Amniotic stem cell (primary cell): ENCODE measurements at regions not wholly inside any gene's neighbourhood (a gene's known extent, or its start where the extent isn't known, plus 50 kb on each side); places are given as distances from the start of the nearest gene placed in this dataset.
"Not testable (repeated sequence)": the region's sequence is repeated elsewhere in the genome, so short reads cannot be mapped to it uniquely, and the experiment has no call there.

Experiments
- DNase-seq: peaks from one replicate; lab custom pipeline; 2025; lab: John Stamatoyannopoulos, UW

- DNase-seq, result no peak
Measured at GRCh38 chr2:132272713-132273112, 111.0 kb upstream of the ANKRD30BL start.

GRCh38 chr2:132273585-132273984 lies 111.8 kb upstream of the ANKRD30BL start:
- DNase-seq, result not testable (repeated sequence)

DNA sequence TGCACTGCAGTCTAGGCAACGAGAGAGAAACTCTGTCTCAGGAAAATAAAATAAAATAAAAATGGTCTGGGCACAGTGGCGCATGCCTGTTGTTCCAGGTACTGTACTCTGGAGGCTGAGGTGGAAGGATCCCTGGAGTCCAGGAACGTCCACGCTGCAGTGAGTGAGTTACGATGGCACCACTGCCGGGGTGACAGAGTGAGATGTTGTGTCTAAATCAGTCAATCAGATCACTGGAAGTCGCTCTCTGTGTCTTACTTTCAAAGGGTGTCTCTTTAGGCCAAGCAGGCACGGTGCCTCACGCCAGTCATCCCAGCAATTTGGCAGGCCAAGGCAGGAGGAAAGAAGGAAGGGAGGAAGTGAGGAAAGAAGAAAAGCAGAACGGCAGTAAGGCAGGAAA lies 112.2 kb upstream of the ANKRD30BL start:
- DNase-seq, result no peak

DNA sequence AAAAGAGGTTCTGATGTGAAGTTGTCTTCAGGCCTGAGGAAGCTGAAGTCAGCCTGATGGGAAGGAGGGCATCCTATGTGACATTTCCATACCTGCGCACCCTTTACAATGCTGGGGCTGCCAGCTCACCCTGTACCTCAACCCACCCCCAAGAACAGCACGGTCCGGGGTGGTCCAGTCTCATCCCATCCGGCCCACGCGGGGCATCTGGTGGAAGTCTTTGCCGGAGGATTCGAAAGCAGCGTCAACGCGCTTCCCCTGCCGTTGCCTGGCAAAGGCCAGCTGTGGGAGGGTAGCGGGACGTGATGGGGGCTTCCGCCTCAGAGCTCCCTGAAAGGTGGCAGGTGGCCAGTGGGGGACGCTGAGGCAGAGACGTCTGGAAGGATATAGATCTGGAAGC lies 113.6 kb upstream of the ANKRD30BL start:
- DNase-seq, result no peak

- no peak for DNase-seq
Measured at GRCh38 chr2:132276571-132276981, 114.8 kb upstream of the ANKRD30BL start.

GRCh38 chr2:132278267-132278666 lies 116.5 kb upstream of the ANKRD30BL start:
- DNase-seq, result no peak

DNA sequence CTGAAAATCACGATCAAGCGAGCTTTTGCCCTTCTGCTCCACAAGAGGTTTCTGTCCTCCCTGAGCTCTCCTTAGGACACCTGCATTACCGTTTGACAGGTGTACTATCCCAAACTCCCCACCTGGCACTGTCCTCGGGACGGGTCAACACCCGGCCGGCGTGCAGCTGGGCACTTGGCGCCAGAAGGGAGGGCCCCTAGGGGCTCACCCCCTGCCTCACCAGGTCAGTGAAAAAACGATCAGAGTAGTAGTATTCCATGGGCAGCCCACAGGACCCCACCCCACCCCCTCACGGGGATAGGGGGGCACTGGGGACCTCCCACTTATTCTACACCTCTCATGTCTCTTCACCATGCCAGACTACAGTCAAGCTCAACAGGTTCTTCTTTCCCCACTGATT lies 117.6 kb upstream of the ANKRD30BL start:
- no peak for DNase-seq

DNA sequence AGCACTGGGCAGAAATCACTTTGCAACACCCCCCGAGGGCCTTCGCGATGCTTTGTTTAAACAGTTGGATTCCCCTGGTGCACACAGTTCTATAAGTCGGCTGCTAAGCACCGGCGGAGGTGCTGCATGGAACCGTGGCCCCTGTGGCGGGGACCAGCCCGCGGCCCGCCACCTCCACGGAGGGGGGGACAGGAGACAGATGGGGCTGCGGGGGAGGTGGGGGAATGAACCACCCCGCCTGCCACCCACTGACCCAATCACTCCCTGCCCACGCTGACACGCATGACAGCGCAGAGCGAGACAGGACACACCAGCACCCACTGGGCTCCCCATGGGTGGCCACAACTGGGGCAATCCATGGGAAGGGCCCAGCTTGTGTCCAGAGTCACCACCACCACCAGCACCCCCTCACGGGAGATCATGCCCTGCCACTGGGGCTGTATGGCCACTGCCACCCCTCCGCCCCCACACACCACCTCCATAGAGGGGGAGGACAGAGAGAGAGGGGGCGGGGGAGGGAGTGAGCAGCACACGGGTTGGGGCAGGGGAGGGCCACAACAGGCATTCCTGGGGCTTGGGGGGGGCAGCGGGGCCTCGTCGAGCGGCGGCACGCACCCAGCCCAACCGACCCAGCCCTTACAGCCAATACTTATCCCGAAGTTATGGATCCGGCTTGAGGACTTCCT lies 118.3 kb upstream of the ANKRD30BL start:
- DNase-seq, result no peak

DNA sequence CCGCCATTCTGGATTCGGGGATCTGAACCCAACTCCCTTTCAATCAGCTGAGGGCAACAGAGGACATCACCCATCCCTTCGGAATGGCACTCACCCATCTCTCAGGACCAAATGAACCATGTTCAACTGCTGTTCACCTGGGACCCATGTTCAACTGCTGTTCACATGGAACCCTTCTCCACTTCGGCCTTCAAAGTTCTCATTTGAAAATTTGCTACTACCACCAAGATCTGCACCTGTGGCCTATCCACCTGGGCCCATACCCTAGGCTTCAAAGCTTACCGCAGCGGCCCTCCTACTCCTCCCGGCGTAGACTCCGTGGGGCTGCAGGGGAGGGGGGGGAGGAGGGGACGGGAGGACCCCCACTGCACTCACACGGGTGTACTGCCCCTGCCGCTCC lies 119.2 kb upstream of the ANKRD30BL start:
- DNase-seq, result no peak

DNA sequence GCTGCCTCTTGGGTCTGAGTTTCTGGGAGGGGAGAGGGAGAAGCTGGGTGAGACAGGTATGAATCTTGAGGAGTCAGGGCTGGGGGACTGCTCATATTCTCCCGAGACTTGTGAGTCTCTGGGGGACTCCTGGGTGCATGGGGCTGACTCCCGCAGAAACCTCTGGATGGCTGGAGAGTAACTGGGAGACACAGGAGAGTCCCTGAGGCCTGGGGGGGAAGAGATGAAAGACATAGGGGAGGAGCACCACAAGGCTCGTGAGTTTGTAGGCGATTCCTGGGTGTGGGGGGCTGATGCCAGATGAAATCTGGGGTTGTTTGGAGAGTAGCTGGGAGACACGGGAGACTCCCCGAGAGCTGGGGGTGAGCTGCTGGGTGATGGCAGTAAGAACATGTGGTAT lies 120.4 kb upstream of the ANKRD30BL start:
- not testable (repeated sequence) for DNase-seq

GRCh38 chr2:132282911-132283310 lies 121.2 kb upstream of the ANKRD30BL start:
- no peak for DNase-seq

DNA sequence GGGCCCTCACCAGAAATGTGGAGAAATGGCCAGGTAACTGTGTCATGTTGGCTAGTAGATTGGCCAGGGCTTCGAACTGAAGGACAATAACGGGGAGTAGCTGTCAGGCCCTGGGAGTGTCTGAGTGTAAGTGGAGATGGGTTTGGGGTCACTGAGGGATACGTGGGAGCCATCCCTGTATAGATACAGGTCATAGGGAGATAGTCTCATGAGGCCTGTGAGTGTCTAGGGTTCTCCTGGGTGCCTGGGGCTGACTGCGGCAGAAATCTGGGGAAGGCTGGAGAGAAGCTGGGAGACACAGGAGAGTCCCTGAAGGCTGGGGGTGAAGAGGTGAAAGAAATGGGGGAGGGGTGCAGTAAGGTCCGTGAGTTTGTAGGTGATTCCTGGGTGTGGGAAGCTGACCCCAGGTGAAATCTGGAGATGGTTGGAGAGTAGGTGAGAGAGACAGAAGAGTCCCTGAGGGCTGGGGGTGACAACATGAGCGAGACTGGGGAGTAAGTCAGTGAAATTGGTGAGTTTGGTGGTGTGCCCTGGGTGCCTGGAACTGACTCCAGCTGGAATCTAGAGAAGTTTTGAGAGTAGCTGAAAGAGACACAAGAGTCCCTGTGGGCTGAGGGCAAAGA lies 124.6 kb upstream of the ANKRD30BL start:
- DNase-seq, result not testable (repeated sequence)

- not testable (repeated sequence) for DNase-seq
Measured at GRCh38 chr2:132287910-132288309, 126.2 kb upstream of the ANKRD30BL start.

- not testable (repeated sequence) for DNase-seq
Measured at GRCh38 chr2:132289138-132289537, 127.4 kb upstream of the ANKRD30BL start.

GRCh38 chr2:132289812-132290211 lies 126.8 kb upstream of the GPR39 start:
- not testable (repeated sequence) for DNase-seq

- not testable (repeated sequence) for DNase-seq
Measured at GRCh38 chr2:132300592-132301378, 115.8 kb upstream of the GPR39 start.

DNA sequence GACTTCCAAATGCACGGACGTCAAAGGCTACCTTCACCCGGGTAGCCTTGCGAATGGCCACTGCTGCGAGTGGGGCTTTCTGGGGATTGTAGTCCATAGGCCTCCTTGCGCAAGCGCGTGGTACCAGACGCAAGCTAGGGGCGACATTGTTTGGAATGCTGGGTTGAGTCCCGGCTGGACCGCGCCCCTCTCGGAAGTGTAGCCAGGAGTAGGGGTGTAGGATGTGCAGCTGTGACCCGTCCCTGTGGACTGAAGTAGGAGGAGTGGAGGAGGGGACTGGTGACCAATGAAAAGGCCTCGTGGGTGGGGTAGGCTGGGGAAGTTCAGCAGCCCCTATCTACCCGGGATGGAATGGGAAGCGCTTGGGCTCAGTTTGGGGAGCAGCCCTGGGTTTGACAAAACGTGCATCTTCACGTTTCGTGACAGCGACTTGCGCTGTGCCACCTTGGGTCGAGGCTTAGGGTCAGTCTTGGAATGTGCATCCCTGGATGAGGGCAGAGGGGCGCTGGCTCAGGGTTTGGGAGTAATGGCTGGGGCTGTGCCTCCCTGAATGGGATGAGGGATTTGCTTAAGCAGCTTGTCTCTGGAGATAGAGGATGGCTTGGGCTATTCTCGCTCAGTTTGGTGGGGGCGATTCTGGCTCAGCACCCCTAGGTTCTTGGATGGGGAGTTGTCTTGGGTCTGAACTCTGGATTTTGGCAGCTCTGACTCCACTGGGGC lies 111.8 kb upstream of the GPR39 start:
- DNase-seq, result not testable (repeated sequence)

DNA sequence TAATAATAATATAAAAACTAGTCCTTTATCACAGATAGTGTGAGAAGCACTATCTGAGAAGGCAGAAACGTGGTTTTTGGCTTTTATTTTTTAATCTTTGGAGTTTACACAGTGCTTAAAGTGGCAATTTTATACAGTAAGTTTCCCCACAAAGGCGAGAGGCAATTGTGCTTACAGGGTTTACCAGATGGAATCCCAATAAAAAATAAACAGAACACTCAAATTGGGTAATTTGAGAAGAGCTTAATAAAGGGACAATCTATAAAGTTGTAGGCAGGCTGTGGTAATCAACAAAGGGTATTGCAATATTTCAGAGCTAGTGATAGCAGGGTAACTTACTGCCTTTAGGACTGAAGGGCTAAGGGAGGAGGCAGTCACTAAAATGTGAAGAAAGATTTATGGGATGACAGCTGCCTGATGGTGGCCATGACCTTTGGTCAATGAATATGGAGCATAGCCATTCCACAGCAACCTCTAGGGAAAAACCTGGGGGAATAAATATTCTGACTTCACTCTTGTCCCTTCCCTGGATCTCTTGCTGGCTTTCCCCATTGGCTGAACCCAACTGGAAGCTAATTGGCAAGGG lies 108.9 kb upstream of the GPR39 start:
- DNase-seq, result not testable (repeated sequence)

DNA sequence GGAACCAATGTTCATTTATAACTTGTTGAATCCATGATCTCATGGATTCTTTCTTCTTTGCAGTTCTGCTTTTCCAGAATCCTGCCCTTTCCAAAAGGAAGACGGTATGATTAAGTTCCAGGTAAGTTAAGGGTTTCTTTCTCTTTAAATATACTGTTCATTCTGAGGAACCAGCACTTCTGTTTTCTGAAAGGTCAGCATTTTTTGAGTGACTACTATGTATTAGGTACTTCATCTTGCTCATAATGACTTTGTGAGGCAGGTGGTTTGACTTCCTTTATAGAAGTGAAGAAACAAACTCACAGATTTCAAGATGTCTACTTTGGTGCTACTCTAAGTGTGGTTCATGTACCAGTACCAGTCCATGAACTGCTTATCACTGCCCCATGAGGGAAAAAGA lies 107.4 kb upstream of the GPR39 start:
- DNase-seq, result not testable (repeated sequence)

GRCh38 chr2:132315546-132315945 lies 101.1 kb upstream of the GPR39 start:
- DNase-seq, result not testable (repeated sequence)

DNA sequence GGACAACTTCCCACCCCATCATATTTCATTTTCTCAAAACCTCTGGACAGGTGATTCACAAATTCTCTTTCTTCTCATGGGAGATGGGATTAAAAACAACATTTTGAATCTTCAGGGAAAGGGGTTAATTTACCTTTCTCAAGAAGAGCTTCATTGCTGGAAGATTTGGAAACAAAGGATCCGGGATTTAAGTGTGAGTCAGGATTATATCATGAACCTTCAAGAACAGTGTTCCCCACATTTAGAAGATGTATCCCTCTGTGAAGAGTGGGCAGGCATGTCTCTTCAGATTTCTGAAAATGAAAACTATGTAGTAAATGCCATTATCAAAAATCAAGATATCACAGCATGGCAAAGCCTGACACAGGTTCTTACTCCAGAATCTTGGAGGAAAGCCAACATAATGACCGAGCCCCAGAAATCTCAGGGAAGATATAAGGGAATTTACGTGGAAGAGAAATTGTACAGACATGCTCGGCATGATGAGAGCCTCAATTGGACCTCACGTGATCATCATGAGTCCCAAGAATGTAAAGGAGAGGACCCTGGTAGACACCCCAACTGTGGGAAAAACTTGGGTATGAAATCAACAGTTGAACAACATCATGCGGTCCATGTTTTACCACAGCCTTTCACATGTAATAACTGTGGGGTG lies 99.5 kb upstream of the GPR39 start:
- not testable (repeated sequence) for DNase-seq
